ENCODE measurements at regions not wholly inside any gene's neighbourhood (a gene's known extent, or its start where the extent isn't known, plus 50 kb on each side); places are given as distances from the start of the nearest gene placed in this dataset.

DNA sequence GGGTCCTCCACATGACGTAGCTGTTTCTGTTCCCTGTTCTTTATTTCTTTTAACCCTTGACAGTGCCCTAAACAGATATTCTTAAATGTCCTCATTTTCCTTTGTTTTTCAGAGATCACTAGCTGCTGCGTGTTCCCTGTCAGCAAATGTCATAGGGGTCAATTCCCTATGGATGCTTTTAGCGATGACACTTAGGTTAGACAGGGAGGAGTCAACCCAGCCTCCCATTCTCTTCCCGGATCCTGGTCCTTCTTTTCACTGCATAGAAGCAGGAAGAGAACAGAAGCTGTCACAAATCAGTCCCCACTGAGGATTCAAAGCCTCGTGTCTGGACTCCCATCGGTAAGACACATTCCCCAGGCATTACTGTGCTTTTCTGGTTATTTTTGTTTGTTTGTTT is 392.1 kb upstream of the PRKCQ start:
- no peak for TF ChIP-seq EP300 (IDR thresholded peaks at IDR 0.05; ENCODE audit: borderline replicate concordance)
- no peak for TF ChIP-seq YY1 (IDR thresholded peaks at IDR 0.05; ENCODE audit: low read depth)
- TF ChIP-seq, protein P1, sequence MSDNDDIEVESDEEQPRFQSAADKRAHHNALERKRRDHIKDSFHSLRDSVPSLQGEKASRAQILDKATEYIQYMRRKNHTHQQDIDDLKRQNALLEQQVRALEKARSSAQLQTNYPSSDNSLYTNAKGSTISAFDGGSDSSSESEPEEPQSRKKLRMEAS (IDR thresholded peaks at IDR 0.05), result no peak
- no peak for TF ChIP-seq CEBPB (IDR thresholded peaks at IDR 0.05)
- no peak for TF ChIP-seq FOXM1 (IDR thresholded peaks at IDR 0.05; ENCODE audit: borderline replicate concordance, low read depth)
- no peak for TF ChIP-seq NFIC (IDR thresholded peaks at IDR 0.05)
- TF ChIP-seq TCF12 (IDR thresholded peaks at IDR 0.05; ENCODE audit: low read depth), result no peak
- TF ChIP-seq, protein P2, sequence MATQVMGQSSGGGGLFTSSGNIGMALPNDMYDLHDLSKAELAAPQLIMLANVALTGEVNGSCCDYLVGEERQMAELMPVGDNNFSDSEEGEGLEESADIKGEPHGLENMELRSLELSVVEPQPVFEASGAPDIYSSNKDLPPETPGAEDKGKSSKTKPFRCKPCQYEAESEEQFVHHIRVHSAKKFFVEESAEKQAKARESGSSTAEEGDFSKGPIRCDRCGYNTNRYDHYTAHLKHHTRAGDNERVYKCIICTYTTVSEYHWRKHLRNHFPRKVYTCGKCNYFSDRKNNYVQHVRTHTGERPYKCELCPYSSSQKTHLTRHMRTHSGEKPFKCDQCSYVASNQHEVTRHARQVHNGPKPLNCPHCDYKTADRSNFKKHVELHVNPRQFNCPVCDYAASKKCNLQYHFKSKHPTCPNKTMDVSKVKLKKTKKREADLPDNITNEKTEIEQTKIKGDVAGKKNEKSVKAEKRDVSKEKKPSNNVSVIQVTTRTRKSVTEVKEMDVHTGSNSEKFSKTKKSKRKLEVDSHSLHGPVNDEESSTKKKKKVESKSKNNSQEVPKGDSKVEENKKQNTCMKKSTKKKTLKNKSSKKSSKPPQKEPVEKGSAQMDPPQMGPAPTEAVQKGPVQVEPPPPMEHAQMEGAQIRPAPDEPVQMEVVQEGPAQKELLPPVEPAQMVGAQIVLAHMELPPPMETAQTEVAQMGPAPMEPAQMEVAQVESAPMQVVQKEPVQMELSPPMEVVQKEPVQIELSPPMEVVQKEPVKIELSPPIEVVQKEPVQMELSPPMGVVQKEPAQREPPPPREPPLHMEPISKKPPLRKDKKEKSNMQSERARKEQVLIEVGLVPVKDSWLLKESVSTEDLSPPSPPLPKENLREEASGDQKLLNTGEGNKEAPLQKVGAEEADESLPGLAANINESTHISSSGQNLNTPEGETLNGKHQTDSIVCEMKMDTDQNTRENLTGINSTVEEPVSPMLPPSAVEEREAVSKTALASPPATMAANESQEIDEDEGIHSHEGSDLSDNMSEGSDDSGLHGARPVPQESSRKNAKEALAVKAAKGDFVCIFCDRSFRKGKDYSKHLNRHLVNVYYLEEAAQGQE (IDR thresholded peaks at IDR 0.05; ENCODE audit: low read depth), result no peak
- no peak for TF ChIP-seq TEAD4 (IDR thresholded peaks at IDR 0.05)
- no peak for TF ChIP-seq EGR1 (IDR thresholded peaks at IDR 0.05)
- no peak for TF ChIP-seq CREB1 (IDR thresholded peaks at IDR 0.05; ENCODE audit: low read depth)

DNA sequence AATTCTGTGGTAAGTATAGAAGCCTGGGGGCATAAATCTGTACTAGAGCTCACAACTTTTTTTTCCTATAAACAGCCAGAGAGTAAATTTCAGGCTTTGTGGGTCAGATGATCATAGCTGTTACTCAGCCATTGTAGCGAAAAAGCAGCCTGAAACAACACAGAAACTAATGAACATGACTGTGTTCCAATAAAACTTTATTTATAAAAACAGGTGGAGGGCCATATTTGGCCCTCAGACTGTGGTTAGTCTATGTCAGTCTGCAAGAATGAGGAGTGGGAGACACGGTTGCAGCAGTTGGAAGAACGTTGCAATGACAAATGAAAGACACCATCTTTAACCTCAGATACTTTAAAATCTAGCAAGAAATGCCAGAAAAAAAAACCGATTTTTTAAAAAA is 389.6 kb upstream of the PRKCQ start:
- TF ChIP-seq EGR1 (IDR thresholded peaks at IDR 0.05) (no peak), CEBPB (IDR thresholded peaks at IDR 0.05) (no peak), TCF12 (IDR thresholded peaks at IDR 0.05; ENCODE audit: low read depth) (no peak), FOXM1 (IDR thresholded peaks at IDR 0.05; ENCODE audit: borderline replicate concordance, low read depth) (no peak), CREB1 (IDR thresholded peaks at IDR 0.05; ENCODE audit: low read depth) (no peak), YY1 (IDR thresholded peaks at IDR 0.05; ENCODE audit: low read depth) (no peak), TAF1 (IDR thresholded peaks at IDR 0.05; ENCODE audit: low read depth) (no peak), ZBTB7A (IDR thresholded peaks at IDR 0.05; ENCODE audit: low read depth) (no peak)
- TF ChIP-seq, protein P2 (IDR thresholded peaks at IDR 0.05; ENCODE audit: low read depth), result no peak
- TF ChIP-seq, protein P3, sequence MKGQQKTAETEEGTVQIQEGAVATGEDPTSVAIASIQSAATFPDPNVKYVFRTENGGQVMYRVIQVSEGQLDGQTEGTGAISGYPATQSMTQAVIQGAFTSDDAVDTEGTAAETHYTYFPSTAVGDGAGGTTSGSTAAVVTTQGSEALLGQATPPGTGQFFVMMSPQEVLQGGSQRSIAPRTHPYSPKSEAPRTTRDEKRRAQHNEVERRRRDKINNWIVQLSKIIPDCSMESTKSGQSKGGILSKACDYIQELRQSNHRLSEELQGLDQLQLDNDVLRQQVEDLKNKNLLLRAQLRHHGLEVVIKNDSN (IDR thresholded peaks at IDR 0.05), result no peak
- TF ChIP-seq, protein P1 (IDR thresholded peaks at IDR 0.05), result no peak

DNA sequence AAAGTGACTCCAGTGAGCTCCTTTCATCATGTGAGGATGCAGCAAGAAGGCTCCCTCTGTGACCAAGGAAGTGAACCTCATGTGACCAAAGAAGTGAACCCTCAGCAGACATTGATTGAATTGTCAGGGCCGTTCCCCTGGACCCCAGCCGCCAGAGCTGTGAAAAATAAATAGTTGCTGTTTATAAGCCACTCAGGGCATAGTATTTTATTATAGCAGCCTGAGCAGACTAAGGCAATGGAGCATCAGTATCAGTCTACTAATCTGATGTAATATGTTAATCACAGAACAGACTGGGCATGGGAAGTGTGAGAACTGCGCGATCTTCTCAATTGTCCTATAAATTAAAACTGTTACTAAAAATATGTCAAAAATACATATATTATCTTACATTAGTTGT is 384.5 kb upstream of the PRKCQ start:
- TF ChIP-seq TCF12 (IDR thresholded peaks at IDR 0.05; ENCODE audit: low read depth) (no peak), EP300 (IDR thresholded peaks at IDR 0.05; ENCODE audit: borderline replicate concordance) (no peak), TEAD4 (IDR thresholded peaks at IDR 0.05) (no peak)

DNA sequence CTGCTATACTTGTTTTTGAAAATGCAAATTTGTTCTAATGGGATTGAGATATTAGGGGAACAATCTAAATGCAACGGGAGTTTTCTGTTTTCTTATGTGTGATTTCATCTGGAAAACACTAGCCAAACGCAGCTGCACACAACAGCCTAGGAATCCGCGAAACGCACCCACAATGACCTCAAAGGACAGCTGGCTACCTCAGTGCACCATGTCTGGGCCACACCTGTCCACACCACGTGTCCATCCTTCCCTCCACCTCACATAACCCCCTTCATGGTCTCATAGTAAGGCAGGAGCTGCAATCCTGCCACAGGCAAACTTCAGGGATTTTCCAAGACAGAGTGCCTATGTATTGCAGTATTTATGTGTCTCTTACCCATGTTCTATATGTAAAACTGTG is 382.5 kb upstream of the PRKCQ start:
- no peak for TF ChIP-seq TEAD4 (IDR thresholded peaks at IDR 0.05)
- no peak for TF ChIP-seq RAD21 (IDR thresholded peaks at IDR 0.05; ENCODE audit: low read depth)
- TF ChIP-seq, protein P1 (IDR thresholded peaks at IDR 0.05), result no peak
- no peak for TF ChIP-seq FOXM1 (IDR thresholded peaks at IDR 0.05; ENCODE audit: borderline replicate concordance, low read depth)

DNA sequence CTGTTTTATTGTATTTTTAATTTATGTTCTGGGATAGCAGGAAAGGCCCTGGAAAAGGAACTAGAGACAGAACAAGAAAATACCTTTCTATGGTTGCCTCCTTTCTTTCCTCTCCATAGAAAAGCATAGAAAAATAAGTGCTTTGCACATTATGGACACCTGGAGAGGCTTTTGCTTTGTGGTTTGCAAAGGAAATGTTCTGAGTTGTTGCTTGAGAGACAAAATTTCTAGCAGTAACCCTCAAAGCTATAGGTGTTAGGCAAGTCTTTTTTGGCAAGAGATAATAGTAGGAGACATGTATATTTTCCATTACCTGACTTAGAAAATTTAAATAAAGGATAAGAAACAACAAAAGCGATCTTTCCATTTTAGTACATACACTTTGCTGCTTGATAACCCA is 378.6 kb upstream of the PRKCQ start:
- no peak for TF ChIP-seq EP300 (IDR thresholded peaks at IDR 0.05; ENCODE audit: borderline replicate concordance)
- no peak for TF ChIP-seq EGR1 (IDR thresholded peaks at IDR 0.05)
- TF ChIP-seq TCF12 (IDR thresholded peaks at IDR 0.05; ENCODE audit: low read depth), result no peak
- TF ChIP-seq TEAD4 (IDR thresholded peaks at IDR 0.05), result no peak
- TF ChIP-seq, protein P1 (IDR thresholded peaks at IDR 0.05), result no peak
- TF ChIP-seq TAF1 (IDR thresholded peaks at IDR 0.05; ENCODE audit: low read depth), result no peak
- no peak for TF ChIP-seq YY1 (IDR thresholded peaks at IDR 0.05; ENCODE audit: low read depth)
- TF ChIP-seq RAD21 (IDR thresholded peaks at IDR 0.05; ENCODE audit: low read depth), result no peak
- TF ChIP-seq CEBPB (IDR thresholded peaks at IDR 0.05), result no peak
- TF ChIP-seq, protein P3 (IDR thresholded peaks at IDR 0.05), result no peak
- TF ChIP-seq, protein P2 (IDR thresholded peaks at IDR 0.05; ENCODE audit: low read depth), result no peak
- TF ChIP-seq NFIC (IDR thresholded peaks at IDR 0.05), result no peak
- no peak for TF ChIP-seq FOXM1 (IDR thresholded peaks at IDR 0.05; ENCODE audit: borderline replicate concordance, low read depth)
- no peak for TF ChIP-seq CREB1 (IDR thresholded peaks at IDR 0.05; ENCODE audit: low read depth)

Measured in Ishikawa (cell line).